HG03103 (cell line): ENCODE measurements at regions not wholly inside any gene's neighbourhood (a gene's known extent, or its start where the extent isn't known, plus 50 kb on each side); places are given as distances from the start of the nearest gene placed in this dataset.

Source experiments
- ATAC-seq: cut with Tn5 transposase; IDR thresholded peaks from one replicate; pipeline ENCODE4 v1.9.1; 2021; ENCODE audit warnings: low read depth; ENCODE audit not compliant: unreplicated experiment

GRCh38 chr14:98591161-98591560 is 680.8 kb downstream of the BCL11B start:
- ATAC-seq, result no peak

GRCh38 chr14:98592611-98593170 is 679.3 kb downstream of the BCL11B start:
- no peak for ATAC-seq

GRCh38 chr14:98593361-98593761 is 678.6 kb downstream of the BCL11B start:
- ATAC-seq, result no peak

- no peak for ATAC-seq
Measured at GRCh38 chr14:98594156-98594555, 677.8 kb downstream of the BCL11B start.

- no peak for ATAC-seq
Measured at GRCh38 chr14:98598576-98598975, 673.4 kb downstream of the BCL11B start.

GRCh38 chr14:98599082-98599481 is 672.9 kb downstream of the BCL11B start:
- ATAC-seq, result no peak

- no peak for ATAC-seq
Measured at GRCh38 chr14:98602983-98603382, 669.0 kb downstream of the BCL11B start.

GRCh38 chr14:98605043-98605442 is 667.0 kb downstream of the BCL11B start:
- no peak for ATAC-seq

- ATAC-seq, result no peak
Measured at GRCh38 chr14:98606041-98606640, 665.9 kb downstream of the BCL11B start.

- ATAC-seq, result no peak
Measured at GRCh38 chr14:98606816-98607215, 665.2 kb downstream of the BCL11B start.

GRCh38 chr14:98607341-98607910 is 664.6 kb downstream of the BCL11B start:
- no peak for ATAC-seq

- no peak for ATAC-seq
Measured at GRCh38 chr14:98608071-98609060, 663.6 kb downstream of the BCL11B start.

- ATAC-seq, result no peak
Measured at GRCh38 chr14:98612434-98613200, 659.4 kb downstream of the BCL11B start.

GRCh38 chr14:98614741-98615140 is 657.3 kb downstream of the BCL11B start:
- ATAC-seq, result no peak

GRCh38 chr14:98622208-98623051 is 649.6 kb downstream of the BCL11B start:
- no peak for ATAC-seq

GRCh38 chr14:98623788-98624415 is 648.1 kb downstream of the BCL11B start:
- ATAC-seq, result no peak

GRCh38 chr14:98633380-98633779 is 638.6 kb downstream of the BCL11B start:
- no peak for ATAC-seq

- no peak for ATAC-seq
Measured at GRCh38 chr14:98634043-98634820, 637.8 kb downstream of the BCL11B start.
